ENCODE measurements at regions not wholly inside any gene's neighbourhood (a gene's known extent, or its start where the extent isn't known, plus 50 kb on each side); places are given as distances from the start of the nearest gene placed in this dataset.
"Not testable (repeated sequence)": the region's sequence is repeated elsewhere in the genome, so short reads cannot be mapped to it uniquely, and the experiment has no call there.

DNA sequence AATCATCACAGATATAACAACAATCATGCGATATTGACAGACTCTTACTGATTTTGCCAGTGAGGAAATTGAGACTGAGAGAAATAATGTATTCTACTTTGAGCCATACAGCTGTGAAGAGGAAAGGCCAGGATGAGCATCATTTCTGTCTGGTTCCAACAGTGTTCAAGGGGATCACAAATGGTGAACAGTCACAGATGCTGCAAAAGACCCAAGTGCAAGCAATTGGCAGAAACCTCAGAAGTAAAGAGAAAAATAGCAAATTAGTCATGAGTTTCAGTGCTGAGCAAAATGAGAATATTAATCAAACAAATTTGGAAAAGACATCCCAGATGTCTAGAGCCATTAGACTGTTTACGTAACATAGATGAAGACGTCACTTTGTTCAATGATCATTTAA, 114.1 kb downstream of the RAB38 start:
- H3K36me3 ChIP-seq (replicated peaks) = no peaks in the 10 kb centered on the region
- no peaks in the 10 kb centered on the region for H3K27me3 ChIP-seq (replicated peaks)
- in situ Hi-C loops (cut with HindIII; ENCODE audit: low pct_ligation_motif_present, low sequenced_read_pairs) = no loop called here
- H3K4me3 ChIP-seq (ENCODE audit: low read depth, low read length) = no peak overlapping the region
- DNase-seq = no peak
- TF ChIP-seq, protein P1, sequence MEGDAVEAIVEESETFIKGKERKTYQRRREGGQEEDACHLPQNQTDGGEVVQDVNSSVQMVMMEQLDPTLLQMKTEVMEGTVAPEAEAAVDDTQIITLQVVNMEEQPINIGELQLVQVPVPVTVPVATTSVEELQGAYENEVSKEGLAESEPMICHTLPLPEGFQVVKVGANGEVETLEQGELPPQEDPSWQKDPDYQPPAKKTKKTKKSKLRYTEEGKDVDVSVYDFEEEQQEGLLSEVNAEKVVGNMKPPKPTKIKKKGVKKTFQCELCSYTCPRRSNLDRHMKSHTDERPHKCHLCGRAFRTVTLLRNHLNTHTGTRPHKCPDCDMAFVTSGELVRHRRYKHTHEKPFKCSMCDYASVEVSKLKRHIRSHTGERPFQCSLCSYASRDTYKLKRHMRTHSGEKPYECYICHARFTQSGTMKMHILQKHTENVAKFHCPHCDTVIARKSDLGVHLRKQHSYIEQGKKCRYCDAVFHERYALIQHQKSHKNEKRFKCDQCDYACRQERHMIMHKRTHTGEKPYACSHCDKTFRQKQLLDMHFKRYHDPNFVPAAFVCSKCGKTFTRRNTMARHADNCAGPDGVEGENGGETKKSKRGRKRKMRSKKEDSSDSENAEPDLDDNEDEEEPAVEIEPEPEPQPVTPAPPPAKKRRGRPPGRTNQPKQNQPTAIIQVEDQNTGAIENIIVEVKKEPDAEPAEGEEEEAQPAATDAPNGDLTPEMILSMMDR (IDR thresholded peaks at IDR 0.05; ENCODE audit: low read depth, low read length, missing control alignments) = no peak
- H3K27ac ChIP-seq = no peak overlapping the region

DNA sequence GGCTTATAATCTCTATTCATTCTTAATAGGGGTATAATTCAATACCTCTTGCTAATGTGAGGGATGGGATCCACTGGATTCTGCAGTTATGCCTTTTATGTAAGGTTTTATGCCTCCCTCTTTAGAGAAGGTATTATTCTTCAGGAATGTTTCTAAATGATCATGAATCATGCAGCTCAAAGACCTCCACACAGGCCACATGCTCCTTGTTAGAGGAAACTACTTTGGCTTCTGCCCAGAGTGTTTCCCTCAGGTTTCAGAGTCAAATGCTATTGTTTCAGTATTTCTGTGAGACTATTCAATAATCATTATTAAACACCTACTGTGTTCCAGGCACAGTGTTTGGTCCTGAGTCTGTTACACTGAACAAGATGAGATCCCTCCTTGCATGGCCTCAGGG, 115.9 kb downstream of the RAB38 start:
- in situ Hi-C loops (cut with HindIII; ENCODE audit: low pct_ligation_motif_present, low sequenced_read_pairs) = no loop called here
- TF ChIP-seq, protein P1 (IDR thresholded peaks at IDR 0.05; ENCODE audit: low read depth, low read length, missing control alignments) = no peak
- Histone ChIP-seq H3K36me3 (replicated peaks) (no peaks in the 10 kb centered on the region), H3K4me3 (ENCODE audit: low read depth, low read length) (no peak overlapping the region), H3K27me3 (replicated peaks) (no peaks in the 10 kb centered on the region), H3K27ac (no peak overlapping the region)
- DNase-seq = peak; percentile 15

DNA sequence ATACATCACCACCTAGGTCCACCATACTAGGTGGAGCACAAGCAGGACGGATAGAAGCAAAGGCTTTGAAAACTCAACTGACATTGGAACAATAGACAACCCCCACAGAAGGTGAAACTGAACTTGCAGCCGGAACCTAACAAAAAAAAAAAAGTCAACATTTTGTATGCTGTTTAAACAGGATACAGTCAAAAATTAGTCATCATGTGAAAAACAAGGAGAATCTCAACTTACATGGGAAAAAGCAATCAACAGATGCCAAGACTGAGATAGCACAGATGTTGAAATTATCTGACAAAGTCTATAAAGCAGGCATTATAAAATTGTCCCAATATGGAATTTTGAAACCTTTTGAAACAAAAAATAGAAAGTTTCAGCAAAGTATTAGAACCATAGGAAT, 123.8 kb downstream of the RAB38 start:
- H3K4me3 ChIP-seq (ENCODE audit: low read depth, low read length) = no peak overlapping the region
- no peaks in the 10 kb centered on the region for H3K27me3 ChIP-seq (replicated peaks)
- TF ChIP-seq, protein P1 (IDR thresholded peaks at IDR 0.05; ENCODE audit: low read depth, low read length, missing control alignments) = no peak
- no peaks in the 10 kb centered on the region for H3K36me3 ChIP-seq (replicated peaks)
- H3K27ac ChIP-seq = no peak overlapping the region
- no peak for DNase-seq
- in situ Hi-C loops (cut with HindIII; ENCODE audit: low pct_ligation_motif_present, low sequenced_read_pairs) = no loop called here

DNA sequence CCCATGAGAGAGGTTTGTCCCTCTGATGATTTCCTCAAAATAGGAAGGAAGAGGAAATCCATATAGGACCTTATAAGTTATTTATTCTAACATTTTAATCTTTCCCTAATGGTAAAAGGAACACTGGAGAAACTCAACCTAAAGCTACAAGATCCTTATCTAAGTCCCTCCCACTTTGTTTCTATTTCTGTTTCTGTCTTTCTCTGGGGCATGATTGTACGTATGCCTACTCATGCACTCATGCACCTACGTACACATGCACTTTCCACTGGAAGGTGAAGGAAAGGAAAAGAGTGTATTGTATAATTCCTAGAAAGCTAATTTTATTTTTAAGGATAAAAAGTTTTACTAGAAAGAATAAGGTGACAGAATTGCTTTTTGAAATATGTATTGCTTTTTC, 125.0 kb downstream of the RAB38 start:
- Histone ChIP-seq H3K27me3 (replicated peaks) (no peaks in the 10 kb centered on the region), H3K4me3 (ENCODE audit: low read depth, low read length) (no peak overlapping the region), H3K36me3 (replicated peaks) (no peaks in the 10 kb centered on the region), H3K27ac (no peak overlapping the region)
- in situ Hi-C loops (cut with HindIII; ENCODE audit: low pct_ligation_motif_present, low sequenced_read_pairs) = no loop called here
- no peak for DNase-seq
- TF ChIP-seq, protein P1 (IDR thresholded peaks at IDR 0.05; ENCODE audit: low read depth, low read length, missing control alignments) = no peak

DNA sequence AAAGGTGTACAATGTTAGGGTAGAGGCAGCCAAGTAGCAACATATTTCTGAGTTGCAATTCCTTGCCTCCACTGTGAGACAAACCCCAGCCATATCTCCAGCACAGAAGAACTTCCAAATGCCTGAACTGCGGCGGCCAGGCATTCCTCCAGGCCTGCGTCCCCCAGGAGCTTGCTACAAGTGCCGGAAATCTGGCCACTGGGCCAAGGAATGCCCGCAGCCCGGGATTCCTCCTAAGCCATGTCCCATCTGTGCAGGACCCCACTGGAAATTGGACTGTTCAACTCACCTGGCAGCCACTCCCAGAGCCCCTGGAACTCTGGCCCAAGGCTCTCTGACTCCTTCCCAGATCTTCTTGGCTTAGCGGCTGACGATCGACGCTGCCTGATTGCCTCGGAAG, 130.0 kb downstream of the RAB38 start:
- H3K4me3 ChIP-seq (ENCODE audit: low read depth, low read length); H3K36me3 ChIP-seq (replicated peaks); H3K27ac ChIP-seq; DNase-seq; in situ Hi-C loops (cut with HindIII; ENCODE audit: low pct_ligation_motif_present, low sequenced_read_pairs); H3K27me3 ChIP-seq (replicated peaks): not testable (repeated sequence)

DNA sequence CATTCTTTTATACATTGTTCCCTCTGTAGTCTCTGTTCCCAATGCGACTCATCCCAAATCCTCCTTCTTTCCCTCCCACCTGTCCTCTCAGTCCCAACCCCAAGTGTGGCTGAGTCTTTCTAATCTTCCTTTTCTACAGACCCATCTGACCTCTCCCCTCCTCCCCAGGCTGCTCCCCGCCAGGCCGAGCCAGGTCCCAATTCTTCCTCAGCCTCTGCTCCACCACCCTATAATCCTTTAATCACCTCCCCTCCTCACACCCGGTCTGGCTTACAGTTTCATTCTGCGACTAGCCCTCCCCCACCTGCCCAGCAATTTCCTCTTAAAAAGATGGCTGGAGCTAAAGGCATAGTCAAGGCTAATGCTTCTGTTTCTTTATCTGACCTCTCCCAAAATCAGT, 130.6 kb downstream of the RAB38 start:
- H3K36me3 ChIP-seq (replicated peaks); H3K27ac ChIP-seq; H3K27me3 ChIP-seq (replicated peaks); H3K4me3 ChIP-seq (ENCODE audit: low read depth, low read length); in situ Hi-C loops (cut with HindIII; ENCODE audit: low pct_ligation_motif_present, low sequenced_read_pairs); DNase-seq: not testable (repeated sequence)

DNA sequence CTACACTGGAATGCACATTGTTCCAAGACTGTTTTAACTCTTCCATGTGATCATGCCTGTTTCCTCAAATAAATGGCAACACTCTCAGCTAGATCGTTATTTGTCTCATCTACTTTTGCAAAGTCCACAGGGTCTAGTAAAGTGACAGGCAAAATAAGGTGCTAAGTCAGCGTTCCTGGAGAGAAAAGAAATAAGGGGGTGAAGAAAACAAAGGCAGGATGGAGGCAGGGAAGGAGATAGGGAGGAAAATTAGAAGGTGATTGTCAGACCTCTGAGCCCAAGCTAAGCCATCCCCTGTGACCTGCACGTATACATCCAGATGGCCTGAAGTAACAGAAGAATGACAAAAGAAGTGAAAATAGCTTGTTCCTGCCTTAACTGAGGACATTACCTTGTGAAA, 132.1 kb downstream of the RAB38 start:
- TF ChIP-seq, protein P1 (IDR thresholded peaks at IDR 0.05; ENCODE audit: low read depth, low read length, missing control alignments) = no peak
- in situ Hi-C loops (cut with HindIII; ENCODE audit: low pct_ligation_motif_present, low sequenced_read_pairs) = no loop called here

More for the DNA sequence above, 132.1 kb downstream of the RAB38 start:
- no peak overlapping the region for H3K27ac ChIP-seq
- H3K4me3 ChIP-seq (ENCODE audit: low read depth, low read length) = no peak overlapping the region
- H3K36me3 ChIP-seq (replicated peaks) = no peaks in the 10 kb centered on the region
- H3K27me3 ChIP-seq (replicated peaks) = no peaks in the 10 kb centered on the region
- DNase-seq = no peak
